ENCODE measurements at regions not wholly inside any gene's neighbourhood (a gene's known extent, or its start where the extent isn't known, plus 50 kb on each side); places are given as distances from the start of the nearest gene placed in this dataset.
A peak's percentile ranks its signal among the peaks of the same experiment; 100 is the strongest.
"Not testable (repeated sequence)": the region's sequence is repeated elsewhere in the genome, so short reads cannot be mapped to it uniquely, and the experiment has no call there.

DNA sequence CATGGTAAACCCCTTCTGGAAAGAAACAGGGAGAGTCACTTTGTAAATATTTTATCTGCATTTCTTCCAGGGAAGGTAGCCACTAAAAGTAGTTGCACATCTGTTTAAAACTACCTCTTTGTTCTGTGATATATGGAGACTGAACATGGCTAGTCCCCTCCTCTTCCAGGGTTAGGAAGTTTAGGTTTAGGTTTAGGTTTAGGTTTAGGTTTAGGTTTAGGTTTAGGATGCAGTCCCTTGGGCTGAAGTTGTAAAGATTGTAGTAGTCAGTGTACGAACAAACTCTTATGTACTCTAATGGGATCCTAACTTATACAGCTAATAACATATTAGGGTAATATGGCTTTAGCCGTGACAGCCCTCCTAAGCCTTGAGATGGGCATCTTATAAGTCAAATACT is 880.2 kb upstream of the TMEFF2 start:
- DNase-seq: no peak

DNA sequence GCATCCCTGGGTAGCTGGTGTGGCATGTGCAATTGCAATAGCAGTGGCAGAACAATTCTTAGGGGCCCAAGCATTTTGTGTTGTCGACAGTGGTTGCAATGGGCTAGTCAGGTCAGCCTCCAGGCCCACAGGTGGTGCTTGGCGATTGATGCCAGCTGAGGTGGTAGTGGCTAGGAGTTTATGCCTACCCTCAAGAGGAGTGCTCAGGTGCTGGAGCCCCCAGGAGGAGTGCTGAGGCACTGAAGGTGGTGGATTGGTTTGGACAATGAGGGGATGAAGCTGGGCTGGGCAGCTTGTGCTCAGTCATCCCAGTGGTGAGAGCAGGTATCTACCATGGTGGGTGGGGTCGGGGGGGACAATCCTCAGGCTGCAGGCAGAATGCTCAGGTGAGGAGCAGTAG is 877.9 kb upstream of the TMEFF2 start:
- DNase-seq: no peak

DNA sequence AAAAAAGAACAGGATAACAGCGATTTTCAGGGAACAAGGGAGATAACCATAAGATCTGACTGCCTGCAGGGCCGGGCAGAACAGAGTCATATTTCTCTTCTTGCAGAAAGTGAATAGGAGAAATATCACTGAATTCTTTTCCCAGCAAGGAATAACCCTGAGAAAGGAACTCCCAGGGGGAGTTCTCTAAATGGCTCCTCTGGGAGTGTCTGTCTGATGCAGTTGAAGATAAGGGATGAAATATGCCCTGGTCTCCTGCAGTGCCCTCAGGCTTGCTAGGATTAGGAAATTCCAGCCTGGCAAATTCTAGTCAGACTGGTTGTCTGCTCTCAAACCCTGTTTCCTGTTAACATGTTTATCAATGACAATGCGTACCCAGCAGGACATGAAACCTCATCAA is 830.8 kb upstream of the TMEFF2 start:
- not testable (repeated sequence) for DNase-seq

DNA sequence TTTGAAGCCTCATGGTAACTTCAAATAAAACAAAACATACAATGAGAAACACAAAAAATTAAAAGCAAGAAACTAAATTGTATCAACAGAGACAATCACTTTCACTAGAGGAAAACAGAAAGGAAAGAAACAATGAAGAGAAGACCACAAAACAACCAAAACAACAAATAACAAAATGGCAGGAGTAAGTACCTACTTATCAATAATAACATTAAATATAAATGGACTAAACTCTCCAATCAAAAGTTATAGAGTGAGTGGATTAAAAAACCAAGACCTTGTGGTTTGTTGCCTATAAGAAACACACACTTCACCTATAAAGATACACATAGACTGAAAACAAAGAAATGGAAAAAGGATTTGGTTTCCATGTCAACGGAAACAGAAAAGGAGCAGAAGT is 830.1 kb upstream of the TMEFF2 start:
- no peak for DNase-seq

DNA sequence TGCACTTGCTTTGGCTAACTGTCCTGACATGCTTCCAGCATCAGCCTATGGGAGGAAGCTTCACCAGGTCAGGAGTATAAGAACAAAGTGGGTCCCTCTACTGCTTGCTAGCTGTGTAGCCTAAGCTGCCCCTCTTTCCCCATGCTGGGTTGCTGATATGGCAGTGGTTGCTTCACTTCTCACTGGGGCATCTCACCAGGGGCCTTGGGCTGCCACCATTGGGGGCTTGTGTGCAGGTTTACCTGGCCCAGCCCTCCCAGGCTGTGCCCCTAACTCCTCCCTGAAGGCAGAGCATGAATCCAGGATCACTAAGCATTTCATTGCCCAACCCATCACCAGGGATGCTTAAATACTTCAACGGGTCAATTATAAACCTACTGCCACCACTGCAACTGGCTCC is 817.1 kb upstream of the TMEFF2 start:
- no peak for DNase-seq

DNA sequence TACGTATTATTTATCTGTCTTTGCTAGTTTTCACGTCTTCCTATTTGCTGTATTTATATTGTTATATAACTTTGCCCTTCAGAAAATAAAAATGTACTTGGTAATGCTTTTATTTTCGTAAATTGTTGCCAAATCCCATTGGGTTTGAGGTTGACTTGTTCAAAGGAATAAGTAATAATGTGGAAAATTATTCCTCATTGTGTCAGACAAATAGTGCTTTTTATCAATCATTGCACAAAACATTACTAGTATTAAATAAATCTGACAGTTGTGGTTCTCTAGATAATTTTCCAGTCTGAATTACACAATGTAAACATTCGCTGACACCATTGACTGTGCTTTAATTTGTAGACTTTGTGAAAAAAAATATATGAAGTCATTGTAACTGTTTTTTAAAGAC is 798.3 kb upstream of the TMEFF2 start:
- no peak for DNase-seq

DNA sequence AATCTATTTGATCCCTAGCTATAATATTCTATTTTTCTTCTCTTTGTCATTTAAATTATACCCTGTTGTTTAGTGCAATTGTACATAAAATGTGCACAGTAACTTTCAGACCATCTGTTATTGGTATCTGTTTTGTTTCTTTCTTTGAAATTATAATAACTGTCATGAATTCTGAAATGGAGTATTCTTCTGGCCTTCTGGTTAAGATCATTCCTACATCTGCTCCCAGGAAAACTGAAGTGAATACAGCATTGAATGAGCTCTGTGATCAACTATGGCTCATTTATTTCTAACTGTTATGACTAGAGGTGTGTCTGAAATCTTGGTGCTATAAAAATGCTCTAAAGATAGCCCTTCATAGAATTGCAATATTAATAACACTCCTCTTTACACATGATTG is 788.4 kb upstream of the TMEFF2 start:
- DNase-seq: no peak

DNA sequence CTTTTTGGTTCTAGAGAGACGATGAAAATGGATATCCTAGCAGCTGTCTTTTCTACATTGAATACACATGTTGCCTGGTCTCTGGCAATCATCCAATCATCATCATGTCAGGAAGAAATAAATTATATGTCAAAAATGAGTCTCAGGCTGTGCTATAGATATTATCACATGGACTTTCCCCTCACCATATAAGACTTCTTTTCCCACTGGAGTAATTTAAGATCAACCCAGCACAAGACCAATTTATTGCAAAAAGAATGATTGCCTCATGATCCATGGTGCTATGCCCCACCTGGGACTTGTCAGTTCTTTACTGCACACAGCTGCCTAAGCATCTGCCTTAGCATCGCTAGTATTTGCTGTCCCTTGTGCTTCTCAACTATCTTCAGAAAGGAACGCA is 783.7 kb upstream of the TMEFF2 start:
- no peak for DNase-seq

DNA sequence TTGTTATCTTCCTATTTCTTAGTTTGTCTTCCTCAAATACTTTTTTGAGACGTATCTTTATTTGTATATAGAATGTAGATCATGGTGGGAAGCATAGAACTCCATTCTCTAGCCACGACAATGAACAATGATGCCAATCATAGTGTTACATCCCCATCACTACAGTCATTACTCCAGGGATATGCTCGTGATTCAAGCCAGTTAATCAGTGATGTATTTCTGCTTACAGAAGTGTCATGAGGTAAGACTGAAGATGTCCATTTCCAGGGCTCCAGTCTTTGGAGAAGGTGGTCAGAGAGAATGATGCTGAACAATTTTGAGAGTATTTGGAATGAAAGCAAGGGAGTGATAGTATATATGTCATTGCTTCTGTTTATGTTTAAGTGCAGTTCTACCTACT is 777.2 kb upstream of the TMEFF2 start:
- no peak for DNase-seq

DNA sequence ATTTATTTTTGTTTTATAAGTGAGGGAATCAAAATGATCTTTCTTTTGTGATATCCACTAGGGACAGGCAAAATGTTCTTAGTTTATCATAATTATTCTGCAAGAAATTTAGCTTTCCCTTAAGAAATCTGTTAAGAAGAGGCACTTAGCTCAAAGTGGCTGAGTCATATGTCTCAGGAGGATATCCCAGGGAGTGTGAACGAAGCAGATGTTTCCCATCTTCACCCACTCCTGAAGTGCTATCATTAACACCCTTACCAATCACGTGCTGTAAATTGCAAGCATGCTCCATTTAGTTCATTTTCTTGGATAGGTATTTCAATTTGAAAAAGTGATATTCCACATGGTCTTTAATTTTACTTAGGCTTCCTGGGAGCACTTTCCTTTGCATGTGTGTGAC is 774.3 kb upstream of the TMEFF2 start:
- DNase-seq: peak in 1 of 2 experiments; percentile 12

DNA sequence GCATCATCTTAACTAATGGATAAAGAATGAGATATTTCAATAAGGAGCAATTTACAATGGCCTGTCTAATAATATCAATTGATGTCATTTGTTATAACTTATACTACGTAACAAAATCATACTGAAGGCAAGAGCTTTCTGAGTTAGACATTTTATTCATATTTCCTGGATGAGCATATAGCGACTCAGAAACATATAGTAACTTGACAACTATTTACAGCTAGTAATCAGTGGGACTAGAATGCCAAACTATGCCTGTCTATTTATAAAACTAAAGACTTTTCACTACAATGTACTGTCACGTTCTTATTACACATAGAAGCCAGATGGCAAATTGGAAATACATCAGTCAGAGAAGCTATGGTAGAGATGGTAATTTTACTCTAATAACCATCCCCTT is 766.2 kb upstream of the TMEFF2 start:
- no peak for DNase-seq

DNA sequence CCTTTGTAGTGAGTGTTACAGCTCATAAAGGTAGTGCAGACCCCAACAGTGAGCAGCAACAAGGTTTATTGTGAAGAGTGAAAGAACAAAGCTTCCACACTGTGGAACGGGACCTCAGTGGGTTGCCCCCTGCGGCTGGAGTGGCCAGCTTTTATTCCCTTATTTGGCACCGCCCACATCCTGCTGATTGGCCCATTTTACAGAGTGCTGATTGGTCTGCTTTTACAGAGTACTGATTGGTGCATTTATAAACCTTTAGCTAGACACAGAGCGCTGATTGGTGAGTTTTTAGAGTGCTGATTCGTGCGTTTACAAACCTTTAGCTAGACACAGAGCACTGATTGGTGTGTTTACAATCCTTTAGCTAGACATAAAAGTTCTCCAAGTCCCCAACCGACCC is 763.9 kb upstream of the TMEFF2 start:
- not testable (repeated sequence) for DNase-seq

DNA sequence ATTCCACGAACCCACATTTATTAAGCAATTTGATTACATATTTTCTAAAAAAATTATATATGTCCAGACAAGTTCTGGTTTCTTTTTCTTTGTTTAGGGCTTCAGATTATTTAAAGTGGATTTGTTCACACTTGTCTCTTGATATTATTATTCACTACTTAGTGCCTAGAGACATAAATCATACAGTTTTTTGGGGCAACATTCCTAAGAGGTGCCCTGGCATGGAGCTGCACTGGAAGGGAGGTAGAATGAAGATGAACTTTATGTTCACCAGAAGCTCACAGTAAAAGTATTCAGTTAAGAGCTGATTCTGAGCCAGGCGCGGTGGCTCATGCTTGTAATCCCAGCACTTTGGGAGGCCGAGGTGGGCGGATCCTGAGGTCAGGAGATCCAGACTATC is 762.7 kb upstream of the TMEFF2 start:
- DNase-seq: no peak

DNA sequence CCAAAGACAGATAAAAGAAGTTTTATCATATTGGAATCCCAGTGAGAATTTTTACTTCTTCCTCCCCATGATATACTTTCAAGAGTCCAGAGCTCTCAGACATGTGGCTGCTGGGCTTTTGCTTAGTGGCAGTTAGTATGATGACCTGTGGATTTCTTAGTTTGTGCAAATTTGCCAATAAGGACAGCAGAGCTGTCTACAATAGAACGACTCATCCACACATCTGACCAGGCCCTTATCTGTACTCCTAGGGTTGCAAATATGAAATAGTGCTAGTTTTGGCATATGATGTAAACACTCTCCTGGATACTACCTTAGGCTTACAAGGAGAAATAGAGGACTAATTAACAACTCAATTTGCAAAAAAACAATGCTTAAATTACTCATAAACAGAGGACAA is 758.4 kb upstream of the TMEFF2 start:
- DNase-seq: no peak

DNA sequence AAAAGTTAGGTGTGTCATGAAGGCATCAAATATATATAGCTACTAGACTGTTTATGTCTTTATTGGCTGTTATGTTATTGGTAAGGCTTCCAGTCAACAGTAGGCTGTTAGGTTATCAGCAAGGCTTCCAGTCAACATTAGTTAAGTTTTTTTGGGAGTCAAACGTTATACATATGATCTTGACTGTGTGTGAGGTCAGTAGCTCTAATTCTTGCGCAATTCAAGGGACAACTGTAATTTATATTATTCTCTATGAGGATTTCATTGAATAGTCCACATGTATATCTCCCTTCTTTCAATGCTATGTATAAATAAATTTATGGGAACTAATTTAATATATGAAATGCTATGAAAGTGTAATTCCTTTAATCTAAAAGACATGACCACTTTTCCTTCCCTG is 757.5 kb upstream of the TMEFF2 start:
- no peak for DNase-seq

DNA sequence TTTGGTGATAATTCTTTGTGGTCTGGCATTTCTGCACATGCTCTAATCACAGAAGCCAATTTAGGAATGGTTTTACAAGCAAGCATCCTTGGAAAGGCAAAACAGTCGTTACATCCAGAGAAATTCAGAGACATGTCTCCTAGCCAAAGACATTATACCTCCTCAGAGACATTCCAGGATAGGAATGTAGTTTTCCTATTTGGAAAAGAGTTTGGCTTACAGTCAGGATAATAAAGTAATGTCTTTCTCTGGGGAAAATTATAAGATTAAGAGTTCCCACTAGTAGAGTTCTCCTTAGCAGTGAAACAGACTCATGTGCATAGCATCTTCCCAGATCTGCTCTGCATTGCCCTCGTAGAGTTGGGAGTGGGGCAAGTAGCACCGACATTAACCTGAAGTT is 753.6 kb upstream of the TMEFF2 start:
- no peak for DNase-seq

DNA sequence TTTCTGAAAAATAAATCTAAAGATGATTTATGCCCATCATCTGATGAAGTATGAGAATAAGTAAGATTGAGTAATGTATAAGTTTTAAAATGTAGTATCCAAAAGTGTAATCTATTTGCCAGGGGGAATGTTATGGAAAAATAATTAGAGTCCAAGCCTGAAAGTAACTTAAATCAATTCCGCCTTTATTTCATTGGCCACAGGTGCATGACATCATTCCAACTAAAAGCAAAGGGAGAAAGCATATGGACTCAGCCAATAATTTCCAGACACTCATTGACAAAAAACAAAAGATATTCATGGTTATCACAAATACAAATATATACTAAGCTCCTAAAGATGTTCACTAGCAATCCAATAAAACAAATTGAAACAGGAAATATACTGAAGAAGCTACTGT is 752.6 kb upstream of the TMEFF2 start:
- no peak for DNase-seq

DNA sequence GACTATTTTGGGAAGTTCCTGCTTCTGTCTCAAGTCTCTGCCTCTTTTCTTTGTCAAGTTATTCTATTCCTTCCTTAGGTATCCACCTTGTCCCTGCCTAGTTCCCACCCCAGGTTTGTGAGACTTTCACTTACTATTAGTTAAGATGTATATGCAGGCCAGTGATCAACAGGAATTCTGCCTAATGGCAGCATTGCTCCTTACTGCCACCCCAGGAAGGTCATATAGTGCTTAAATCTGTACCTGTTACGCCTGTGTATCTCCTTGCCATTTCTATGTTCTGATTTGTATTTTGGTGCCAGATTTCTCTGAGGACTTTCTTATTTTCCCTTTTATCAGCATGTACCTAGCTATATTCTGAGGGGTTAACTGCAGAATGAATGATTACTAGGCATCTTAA is 746.0 kb upstream of the TMEFF2 start:
- no peak for DNase-seq

DNA sequence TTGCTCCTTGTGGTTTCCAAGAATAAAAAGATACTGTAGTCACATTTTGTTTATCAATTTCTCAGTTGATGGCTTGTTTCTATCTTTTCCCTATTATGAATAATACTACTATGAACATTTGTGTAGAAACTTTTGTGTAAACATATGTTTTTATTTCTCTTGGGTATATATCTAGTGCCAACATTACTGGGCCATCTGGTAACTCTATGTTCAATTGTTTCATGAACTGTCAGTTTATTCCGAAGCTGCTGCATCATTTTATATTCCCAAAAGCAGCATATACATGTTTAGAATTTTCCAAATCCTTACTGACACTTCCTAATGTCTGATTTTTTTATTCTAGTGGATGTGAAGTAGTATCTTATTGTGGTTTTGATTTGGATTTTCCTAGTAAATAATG is 737.6 kb upstream of the TMEFF2 start:
- DNase-seq: no peak

DNA sequence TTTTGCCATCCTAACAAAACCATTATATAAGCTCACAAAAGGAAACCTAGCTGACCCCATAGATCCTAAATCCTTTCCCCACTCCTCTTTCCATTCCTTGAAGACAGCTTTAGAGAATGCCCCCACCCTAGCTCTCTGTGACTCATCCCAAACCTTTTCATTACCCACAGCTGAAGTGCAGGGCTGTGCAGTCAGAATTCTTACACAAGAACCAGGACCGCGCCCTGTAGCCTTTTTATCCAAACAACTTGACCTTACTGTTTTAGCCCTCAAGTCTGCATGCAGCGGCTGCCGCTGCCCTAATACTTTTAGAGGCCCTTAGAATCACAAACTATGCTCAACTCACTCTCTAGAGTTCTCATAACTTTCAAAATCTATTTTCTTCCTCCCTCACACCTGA is 726.9 kb upstream of the TMEFF2 start:
- DNase-seq: not testable (repeated sequence)

DNA sequence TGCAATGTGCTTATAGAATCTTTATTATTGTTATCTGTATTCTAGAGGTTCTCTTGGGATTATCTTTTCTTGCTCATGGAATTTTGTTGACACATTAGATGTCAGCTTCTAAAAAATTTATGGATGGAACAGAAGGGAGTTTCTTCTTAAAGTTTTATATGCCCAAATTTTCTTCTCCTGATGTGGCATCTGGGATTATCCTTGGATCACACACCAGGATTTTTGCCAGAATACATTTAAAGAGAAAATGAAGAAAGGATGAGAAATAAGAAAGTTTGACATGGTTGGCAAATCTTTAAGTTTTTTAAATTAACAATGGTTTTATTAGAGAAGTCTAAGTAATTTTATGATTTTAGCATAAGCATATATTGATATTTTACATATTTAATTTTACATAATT is 706.7 kb upstream of the TMEFF2 start:
- DNase-seq: no peak

DNA sequence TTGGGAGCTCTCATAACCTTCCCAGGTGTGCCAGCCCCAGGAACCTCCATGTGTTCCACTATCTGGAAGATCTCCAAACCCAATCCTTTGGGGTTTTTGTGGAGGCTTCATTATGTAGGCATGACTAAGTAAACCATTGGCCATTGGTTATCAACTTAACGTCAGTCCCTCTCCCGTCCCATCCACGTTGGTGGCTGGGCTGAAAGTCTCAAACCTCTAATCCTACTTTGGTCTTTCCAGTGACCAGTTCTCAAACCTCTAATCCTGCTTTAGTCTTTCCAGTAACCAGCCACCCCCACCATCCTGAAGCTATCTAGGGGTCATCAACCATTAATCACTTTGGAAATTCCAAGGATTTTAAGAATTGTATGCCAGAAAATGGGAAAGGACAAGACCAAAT is 704.7 kb upstream of the TMEFF2 start:
- DNase-seq: no peak

DNA sequence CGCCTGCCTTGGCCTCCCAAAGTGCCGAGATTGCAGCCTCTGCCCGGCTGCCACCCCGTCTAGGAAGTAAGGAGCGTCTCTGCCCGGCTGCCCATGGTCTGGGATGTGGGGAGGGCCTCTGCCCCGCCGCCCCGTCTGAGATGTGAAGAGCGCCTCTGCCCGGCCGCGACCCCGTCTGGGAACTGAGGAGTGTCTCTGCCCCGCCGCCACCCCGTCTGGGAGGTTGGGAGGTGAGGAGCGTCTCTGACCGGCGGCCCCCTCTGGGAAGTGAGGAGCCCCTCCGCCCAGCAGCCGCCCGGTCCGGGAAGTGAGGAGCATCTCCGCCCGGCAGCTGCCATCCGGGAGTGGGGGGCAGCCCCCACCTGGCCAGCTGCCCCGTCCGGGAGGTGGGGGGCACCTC is 699.2 kb upstream of the TMEFF2 start:
- DNase-seq: not testable (repeated sequence)

DNA sequence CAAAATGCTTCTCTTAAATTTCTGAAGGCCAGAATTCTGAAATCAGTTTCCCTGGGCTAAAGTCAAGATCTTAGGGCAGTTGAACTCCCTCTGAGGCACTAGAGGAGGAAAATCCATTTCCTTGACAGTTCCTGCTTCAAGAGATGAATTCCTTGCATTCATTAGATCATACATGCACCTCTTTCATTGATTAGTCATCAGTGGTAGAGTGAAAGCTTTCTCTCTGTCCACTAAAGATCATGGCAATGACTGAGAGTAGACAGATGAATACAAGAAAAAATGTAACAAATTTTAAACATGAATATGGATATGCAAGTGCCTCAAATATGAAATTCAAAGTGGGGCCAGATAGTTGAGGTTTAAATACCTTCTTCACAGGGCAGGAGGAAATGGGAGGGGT is 693.4 kb upstream of the TMEFF2 start:
- DNase-seq: no peak

DNA sequence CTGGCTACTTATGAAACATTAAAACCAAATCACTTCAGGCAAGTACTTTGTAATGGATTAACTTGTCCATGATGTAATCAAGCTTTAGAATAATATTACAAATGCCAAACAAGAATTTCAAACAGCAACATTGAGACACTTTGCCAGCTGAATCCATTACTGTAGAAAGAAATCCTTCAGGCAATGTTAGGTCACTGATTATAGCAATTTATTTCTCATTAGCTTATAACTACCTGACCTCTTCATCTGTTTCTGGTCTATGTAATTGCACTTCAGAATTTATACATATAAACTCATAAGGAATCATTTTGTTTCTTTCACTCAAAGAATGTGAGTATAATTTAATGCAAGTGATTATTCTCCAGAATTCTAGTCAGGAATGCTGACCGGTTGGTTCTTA is 692.6 kb upstream of the TMEFF2 start:
- DNase-seq: no peak

DNA sequence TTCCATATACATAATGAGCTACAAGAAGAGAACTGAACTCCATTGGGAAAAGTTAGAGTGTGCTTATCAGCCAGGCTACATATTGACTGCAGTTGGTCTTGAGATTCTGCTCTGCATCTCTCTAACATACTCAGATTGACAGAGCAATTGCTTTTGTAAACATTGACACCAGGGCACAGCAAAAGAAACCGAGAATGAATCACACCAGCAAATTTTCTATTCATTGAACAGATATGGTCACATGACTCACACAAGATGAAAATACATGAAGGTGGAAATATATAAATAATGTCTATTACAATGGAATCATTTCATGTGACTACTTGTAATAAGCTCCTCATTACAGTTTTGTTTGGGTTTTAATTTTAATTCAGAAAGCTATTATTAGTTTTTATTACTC is 691.9 kb upstream of the TMEFF2 start:
- DNase-seq: no peak

All from Kasumi-1 (cell line).